ENCODE measurements at regions not wholly inside any gene's neighbourhood (a gene's known extent, or its start where the extent isn't known, plus 50 kb on each side); places are given as distances from the start of the nearest gene placed in this dataset.

DNA sequence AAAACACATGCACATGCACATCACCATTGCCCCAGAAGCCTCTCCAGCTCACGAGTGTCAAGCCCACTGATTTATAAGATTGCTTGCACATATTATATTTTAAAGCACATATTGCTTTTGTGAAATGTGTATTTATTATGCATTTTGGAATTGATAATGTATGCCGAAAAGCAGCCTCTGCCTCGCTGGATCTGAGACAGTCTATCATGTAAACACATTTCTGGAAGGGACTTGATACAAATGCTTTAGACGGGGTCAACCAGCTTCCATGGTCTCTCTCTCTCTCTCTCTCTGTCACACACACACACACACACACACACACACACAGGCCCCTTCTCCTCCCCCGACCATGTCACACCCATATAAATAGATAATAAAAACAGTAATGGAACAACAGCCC is 203.8 kb downstream of the TUBA3C start:
- H3K36me3 ChIP-seq (ENCODE audit: control insufficient read depth, insufficient read depth, low read length) = no peaks in the 10 kb centered on the region
- ChIA-PET CTCF (no interaction called here), POLR2A (ENCODE audit: unreplicated experiment) (no interaction called here)
- intact Hi-C loops (cut with micrococcal nuclease) = no loop called here
- no peaks in the 10 kb centered on the region for H4K20me1 ChIP-seq (ENCODE audit: insufficient read depth, low read length)
- no peak overlapping the region for H2BK120ac ChIP-seq (ENCODE audit: low read depth, low read length)
- peaks cover 17% of the 10 kb centered on the region for H3K9me3 ChIP-seq (ENCODE audit: control insufficient read depth, insufficient read depth, low read length)
- no peaks in the 10 kb centered on the region for H3K27me3 ChIP-seq (ENCODE audit: control insufficient read depth, insufficient read depth, low read length)
- no TSS peak for BruUV-seq (replicated peaks)
- no peak overlapping the region for H3K27ac ChIP-seq (ENCODE audit: insufficient read depth, low read length)
- DNase-seq (no peak), ATAC-seq (ENCODE audit: low read depth) (no peak)
- no peaks in the 10 kb centered on the region for H3K9me1 ChIP-seq (ENCODE audit: insufficient read depth, low read length)
- dilution Hi-C loops (cut with HindIII; ENCODE audit: low sequenced_read_pairs, unreplicated experiment) = no loop called here
- H3K4me2 ChIP-seq (ENCODE audit: low read depth, low read length) = no peak overlapping the region
- H3K9ac ChIP-seq (ENCODE audit: low read depth, low read length) = no peak overlapping the region
- TF ChIP-seq RCOR1 (IDR thresholded peaks at IDR 0.05; ENCODE audit: insufficient replicate concordance, low read length) (no peak), MAZ (IDR thresholded peaks at IDR 0.05; ENCODE audit: borderline replicate concordance, low read depth, low read length) (no peak), NFE2L2 (IDR thresholded peaks at IDR 0.05; ENCODE audit: low read depth, low read length) (no peak), CEBPB (IDR thresholded peaks at IDR 0.05; ENCODE audit: low read depth, low read length) (no peak), RAD21 (IDR thresholded peaks at IDR 0.05; ENCODE audit: low read length) (no peak), CHD1 (IDR thresholded peaks at IDR 0.05; ENCODE audit: low read depth, low read length) (no peak), MXI1 (IDR thresholded peaks at IDR 0.05; ENCODE audit: borderline replicate concordance, low read depth, low read length) (no peak), SMC3 (IDR thresholded peaks at IDR 0.05; ENCODE audit: low read depth, low read length) (no peak), BHLHE40 (IDR thresholded peaks at IDR 0.05; ENCODE audit: low read depth, low read length) (no peak)
- no CpG with 5 or more reads among the region's 5 CpGs for WGBS, 2 experiments (ENCODE audit: extremely low coverage in 2 of 2, insufficient read length in 1 of 2)
- H2AK5ac ChIP-seq (ENCODE audit: low read depth, low read length) = no peak overlapping the region
- H4K91ac ChIP-seq (ENCODE audit: insufficient read depth, low read depth, low read length) = no peak overlapping the region
- H3K4me3 ChIP-seq (ENCODE audit: insufficient read depth, low read depth, low read length) = no peak overlapping the region
- H3K4me1 ChIP-seq (ENCODE audit: control insufficient read depth, insufficient read depth, low read length) = no peaks in the 10 kb centered on the region
- H2AK9ac ChIP-seq (replicated peaks; ENCODE audit: low read depth, low read length, poor library complexity) = no peak overlapping the region
- no peak overlapping the region for H3K18ac ChIP-seq (ENCODE audit: low read depth, low read length)
- H3K14ac ChIP-seq (replicated peaks; ENCODE audit: low read depth, low read length) = no peak overlapping the region
- H3K79me1 ChIP-seq (ENCODE audit: low read depth in 1 of 2, low read length in 2 of 2) = no peaks in the 10 kb centered on the region
- no peak overlapping the region for H3K23ac ChIP-seq (ENCODE audit: low read depth, low read length)
- no peak overlapping the region for H2BK5ac ChIP-seq (ENCODE audit: low read depth, low read length, poor library complexity, severe bottlenecking)
- H2BK20ac ChIP-seq (ENCODE audit: low read depth, low read length) = no peak overlapping the region
- no peak overlapping the region for H2BK15ac ChIP-seq (ENCODE audit: low read depth, low read length)
- in situ Hi-C loops (cut with MboI; ENCODE audit: low sequenced_read_pairs) = no loop called here
- no peak overlapping the region for H2AFZ ChIP-seq (replicated peaks; ENCODE audit: low read length, poor library complexity)
- no peak overlapping the region for H4K8ac ChIP-seq (ENCODE audit: low read depth in 2 of 2, low read length in 2 of 2)
- no peak overlapping the region for H3K56ac ChIP-seq (ENCODE audit: extremely low read depth, insufficient read depth, low read length)
- no peak overlapping the region for H3K4ac ChIP-seq (ENCODE audit: low read depth, low read length)
- no peak overlapping the region for H4K5ac ChIP-seq (ENCODE audit: low read depth, low read length)
